GM23248 (cell line): ENCODE measurements at regions not wholly inside any gene's neighbourhood (a gene's known extent, or its start where the extent isn't known, plus 50 kb on each side); places are given as distances from the start of the nearest gene placed in this dataset.

Source experiments
- EZH2 ChIP-seq: fragments of 200-600 bp; sonication (generic); IDR thresholded peaks from 2 replicates; pipeline ENCODE4 v1.6.1; 2018; ENCODE audit warnings: antibody characterized with exemption, mild to moderate bottlenecking; ENCODE audit not compliant: insufficient read depth, poor library complexity, severe bottlenecking
- EZH2phosphoT487 ChIP-seq: fragments of 200-600 bp; sonication (generic); IDR thresholded peaks from 2 replicates; pipeline ENCODE4 v1.6.1; 2018; ENCODE audit warnings: antibody characterized with exemption, moderate library complexity, mild to moderate bottlenecking, low read depth; ENCODE audit not compliant: insufficient read depth

DNA sequence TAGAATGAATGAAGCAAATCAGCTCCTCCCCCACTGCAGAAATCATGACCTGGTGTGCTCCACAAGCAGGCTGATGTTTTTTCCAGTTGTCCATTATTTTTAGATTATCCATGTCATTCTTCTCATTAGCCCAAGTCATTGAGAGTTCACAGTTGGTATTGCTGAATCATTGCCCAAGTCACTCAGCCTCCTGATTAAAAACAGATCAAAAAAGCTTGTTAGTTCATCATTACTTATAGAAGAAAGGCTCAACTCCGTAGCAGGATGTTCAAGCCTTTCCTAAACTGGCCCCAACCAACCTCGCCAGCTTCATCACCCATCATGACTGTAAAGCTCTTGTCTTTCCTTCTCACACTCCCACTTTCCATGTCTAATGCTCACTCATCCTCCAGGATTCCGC lies 161.3 kb upstream of the CTTNBP2NL start:
- TF ChIP-seq EZH2phosphoT487 (no peak), EZH2 (no peak)
